ENCODE measurements at regions not wholly inside any gene's neighbourhood (a gene's known extent, or its start where the extent isn't known, plus 50 kb on each side); places are given as distances from the start of the nearest gene placed in this dataset.

DNA sequence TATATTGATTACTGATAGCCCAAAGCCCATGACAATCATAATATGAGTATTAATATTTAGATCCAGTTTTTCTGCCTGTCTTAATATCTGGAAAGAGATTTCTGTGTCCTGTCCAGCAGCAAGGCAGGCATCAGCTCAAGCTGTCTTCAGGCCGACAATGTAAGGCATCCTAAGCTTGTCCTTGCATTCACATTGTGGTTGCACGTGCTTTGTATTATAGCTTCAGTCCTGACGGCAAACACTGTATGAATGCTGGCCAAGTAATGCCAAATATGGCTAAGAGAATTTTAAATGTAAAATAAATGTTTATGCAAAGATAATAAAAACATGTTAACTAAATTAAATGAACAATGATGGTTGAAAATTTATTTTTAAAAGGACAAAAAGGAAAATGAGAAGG lies 255.7 kb upstream of the RPS6KA3 start:
- no peaks in the 10 kb centered on the region for H3K36me3 ChIP-seq (replicated peaks; ENCODE audit: control insufficient read depth, insufficient read depth, low read length)
- no peaks in the 10 kb centered on the region for H3K27me3 ChIP-seq (ENCODE audit: control insufficient read depth, insufficient read depth, low read length)
- no peak for DNase-seq
- no peak overlapping the region for H3K4me3 ChIP-seq (ENCODE audit: insufficient read depth, low read depth, low read length)

DNA sequence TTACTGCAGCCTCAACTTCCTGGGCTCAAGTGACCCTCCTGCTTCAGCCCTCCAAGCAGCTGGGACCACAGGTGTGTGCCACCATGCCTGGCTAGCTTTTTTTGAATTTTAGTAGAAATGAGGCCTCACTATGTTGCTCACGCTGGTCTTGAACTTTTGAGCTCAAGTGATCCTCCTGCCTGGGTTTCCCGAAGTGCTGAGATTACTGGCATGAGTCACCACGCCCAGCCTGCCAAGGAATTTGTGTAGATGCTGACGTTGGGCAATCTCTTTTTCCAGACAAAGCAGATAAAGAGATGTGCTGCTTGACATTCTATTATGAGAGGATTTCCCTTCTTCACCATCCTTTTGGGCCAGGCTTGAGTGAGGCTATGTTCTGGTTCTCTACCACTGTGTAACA lies 254.5 kb upstream of the RPS6KA3 start:
- no peaks in the 10 kb centered on the region for H3K36me3 ChIP-seq (replicated peaks; ENCODE audit: control insufficient read depth, insufficient read depth, low read length)
- no peak for DNase-seq
- no peaks in the 10 kb centered on the region for H3K27me3 ChIP-seq (ENCODE audit: control insufficient read depth, insufficient read depth, low read length)
- no peak overlapping the region for H3K4me3 ChIP-seq (ENCODE audit: insufficient read depth, low read depth, low read length)

DNA sequence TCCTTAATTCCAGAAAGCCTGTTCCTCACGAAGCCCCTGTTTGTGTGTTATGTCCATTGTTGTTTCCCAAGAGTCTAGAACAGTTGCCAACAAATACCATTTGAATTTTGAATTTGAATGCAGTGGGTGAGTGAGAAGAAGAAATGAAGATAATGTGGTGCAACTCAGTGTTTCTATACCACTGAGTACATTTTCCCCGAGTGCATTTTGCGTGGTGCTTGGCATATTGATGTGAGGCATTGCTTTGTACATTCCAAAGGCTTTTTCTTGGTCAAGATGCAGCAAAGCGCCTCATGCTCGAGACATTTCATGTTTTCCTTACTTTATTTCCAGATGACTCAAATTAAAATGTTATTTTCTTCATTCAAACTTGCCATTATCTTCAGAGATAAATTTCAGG lies 253.1 kb upstream of the RPS6KA3 start:
- Histone ChIP-seq H3K4me3 (ENCODE audit: insufficient read depth, low read depth, low read length) (no peak overlapping the region), H3K36me3 (replicated peaks; ENCODE audit: control insufficient read depth, insufficient read depth, low read length) (no peaks in the 10 kb centered on the region), H3K27me3 (ENCODE audit: control insufficient read depth, insufficient read depth, low read length) (no peaks in the 10 kb centered on the region)
- no peak for DNase-seq

DNA sequence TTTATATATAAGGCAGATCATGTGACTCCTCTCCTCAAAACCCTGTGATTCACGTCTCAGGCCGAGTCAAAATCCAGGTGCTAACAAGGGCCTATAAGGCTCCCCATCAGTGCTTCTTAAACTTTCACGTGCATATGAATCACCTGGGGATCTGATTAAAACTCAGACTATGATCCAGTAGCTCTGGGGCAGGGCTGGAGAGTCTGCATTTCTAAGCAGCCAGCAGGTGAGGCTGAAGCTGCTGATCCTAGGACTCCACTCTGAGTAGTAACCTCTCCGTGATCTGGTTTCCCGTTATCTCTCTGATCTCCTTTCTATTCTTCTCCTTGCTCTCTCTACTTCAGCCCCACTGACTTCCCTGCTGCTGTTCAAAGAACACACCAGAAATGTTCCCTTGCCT lies 252.4 kb upstream of the RPS6KA3 start:
- Histone ChIP-seq H3K4me3 (ENCODE audit: insufficient read depth, low read depth, low read length) (no peak overlapping the region), H3K27me3 (ENCODE audit: control insufficient read depth, insufficient read depth, low read length) (no peaks in the 10 kb centered on the region), H3K36me3 (replicated peaks; ENCODE audit: control insufficient read depth, insufficient read depth, low read length) (no peaks in the 10 kb centered on the region)
- DNase-seq, result no peak

DNA sequence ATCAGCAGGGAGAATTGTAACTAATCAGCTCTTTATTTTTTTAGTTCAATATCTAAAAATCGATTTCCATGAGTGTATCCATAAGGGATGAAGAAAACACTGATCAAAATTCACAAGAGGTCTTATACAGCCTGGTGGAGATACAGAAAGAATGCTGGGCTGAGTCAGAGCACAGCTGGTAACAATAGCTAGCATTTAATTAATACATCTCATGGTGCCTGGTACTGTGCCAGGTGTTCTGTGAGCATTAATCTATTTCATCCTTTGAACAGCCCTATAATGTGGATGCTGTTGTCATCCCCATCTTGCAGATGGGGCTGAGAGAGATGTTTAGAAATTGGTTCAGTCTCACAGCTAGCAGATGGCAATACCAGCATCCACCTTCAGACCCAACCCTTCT lies 250.9 kb upstream of the RPS6KA3 start:
- DNase-seq, result no peak
- Histone ChIP-seq H3K4me3 (ENCODE audit: insufficient read depth, low read depth, low read length) (no peak overlapping the region), H3K27me3 (ENCODE audit: control insufficient read depth, insufficient read depth, low read length) (no peaks in the 10 kb centered on the region), H3K36me3 (replicated peaks; ENCODE audit: control insufficient read depth, insufficient read depth, low read length) (no peaks in the 10 kb centered on the region)

DNA sequence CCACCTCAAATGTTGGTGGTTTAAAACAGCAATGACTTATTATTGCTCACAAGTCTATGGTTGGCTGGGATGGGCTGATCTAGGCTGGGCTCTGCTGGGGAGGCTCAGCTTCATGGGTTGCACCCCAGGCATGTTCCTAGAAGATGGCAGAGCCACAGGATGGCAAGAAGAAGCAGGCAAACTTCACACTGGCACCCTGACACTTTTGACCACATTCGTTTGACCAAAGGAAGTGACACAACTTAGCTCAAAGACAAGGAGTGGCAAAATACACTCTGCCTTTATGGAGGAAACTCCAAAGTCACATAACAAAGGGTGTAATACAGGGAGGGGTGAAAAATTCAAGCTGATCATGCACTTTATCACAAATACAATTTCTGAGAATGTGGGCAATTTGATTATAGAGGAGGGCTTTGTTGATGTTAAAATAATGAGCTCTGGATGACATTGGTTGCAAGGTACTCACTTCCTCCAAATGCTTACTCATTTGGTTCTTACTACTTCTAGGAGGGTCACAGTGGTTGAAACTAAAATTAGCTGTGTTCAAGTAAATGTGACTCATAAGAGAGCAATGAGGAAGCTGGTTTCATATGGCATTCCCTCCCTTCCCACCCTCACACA lies 249.2 kb upstream of the RPS6KA3 start:
- Histone ChIP-seq H3K27me3 (ENCODE audit: control insufficient read depth, insufficient read depth, low read length) (no peaks in the 10 kb centered on the region), H3K4me3 (ENCODE audit: insufficient read depth, low read depth, low read length) (no peak overlapping the region), H3K36me3 (replicated peaks; ENCODE audit: control insufficient read depth, insufficient read depth, low read length) (no peaks in the 10 kb centered on the region)
- DNase-seq, result no peak

DNA sequence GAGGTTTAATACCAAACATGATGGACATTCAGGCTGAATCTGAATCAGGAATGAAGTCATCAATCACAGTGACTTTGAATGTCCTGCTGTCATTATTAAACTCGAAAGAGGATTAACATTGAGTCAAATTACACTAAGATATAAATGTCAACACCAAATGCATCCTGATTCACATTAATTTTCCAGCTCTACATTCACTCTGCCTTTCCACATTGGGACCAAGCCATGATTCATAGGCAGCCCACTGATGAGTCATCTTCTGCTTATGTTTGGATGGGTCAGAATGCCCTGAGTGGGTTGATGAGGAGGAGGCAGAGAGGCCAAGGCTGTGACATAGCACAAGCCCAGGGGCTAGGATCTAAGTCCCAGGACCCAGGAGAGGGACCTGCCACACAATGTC lies 247.6 kb upstream of the RPS6KA3 start:
- Histone ChIP-seq H3K36me3 (replicated peaks; ENCODE audit: control insufficient read depth, insufficient read depth, low read length) (no peaks in the 10 kb centered on the region), H3K27me3 (ENCODE audit: control insufficient read depth, insufficient read depth, low read length) (no peaks in the 10 kb centered on the region), H3K4me3 (ENCODE audit: insufficient read depth, low read depth, low read length) (no peak overlapping the region)
- no peak for DNase-seq

DNA sequence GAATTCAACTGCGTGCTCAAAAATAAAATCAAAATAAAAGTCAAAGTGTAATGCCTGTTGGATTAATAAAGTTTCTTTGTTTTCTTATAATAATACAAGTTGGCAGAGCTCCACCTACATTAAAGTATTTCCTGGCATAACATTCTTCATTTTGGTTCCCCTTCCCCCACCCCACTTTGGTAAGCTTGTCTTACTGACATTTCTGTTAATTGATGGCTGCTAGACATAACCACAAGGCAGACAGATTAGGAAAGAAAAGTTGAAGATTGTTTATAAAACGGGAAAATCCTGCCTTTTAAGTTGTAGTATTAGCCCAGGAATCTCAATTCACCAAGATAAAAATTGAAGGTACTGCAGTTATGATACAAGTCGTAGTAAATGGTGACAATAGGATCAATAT lies 246.5 kb upstream of the RPS6KA3 start:
- Histone ChIP-seq H3K27me3 (ENCODE audit: control insufficient read depth, insufficient read depth, low read length) (no peaks in the 10 kb centered on the region), H3K4me3 (ENCODE audit: insufficient read depth, low read depth, low read length) (no peak overlapping the region), H3K36me3 (replicated peaks; ENCODE audit: control insufficient read depth, insufficient read depth, low read length) (no peaks in the 10 kb centered on the region)
- DNase-seq, result no peak

DNA sequence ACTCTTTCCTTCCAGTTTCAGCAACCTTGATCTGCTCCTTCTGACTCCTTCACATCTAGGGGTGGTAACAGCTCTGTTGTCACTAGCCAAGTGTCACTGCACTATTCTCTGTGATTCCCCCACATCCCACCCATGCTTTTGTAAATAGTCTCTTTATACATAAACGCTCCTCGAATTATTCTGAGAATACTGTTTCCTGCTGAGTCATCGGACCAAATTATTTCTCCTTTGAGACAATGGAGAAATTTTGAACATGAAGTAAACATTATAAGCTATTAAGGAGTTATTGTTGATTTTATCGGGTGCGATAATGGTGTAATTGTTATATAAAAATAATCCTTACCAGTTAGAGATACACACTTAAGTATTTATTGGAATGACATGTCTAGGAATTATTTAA lies 245.1 kb upstream of the RPS6KA3 start:
- H3K36me3 ChIP-seq (replicated peaks; ENCODE audit: control insufficient read depth, insufficient read depth, low read length), result no peaks in the 10 kb centered on the region
- DNase-seq, result no peak

DNA sequence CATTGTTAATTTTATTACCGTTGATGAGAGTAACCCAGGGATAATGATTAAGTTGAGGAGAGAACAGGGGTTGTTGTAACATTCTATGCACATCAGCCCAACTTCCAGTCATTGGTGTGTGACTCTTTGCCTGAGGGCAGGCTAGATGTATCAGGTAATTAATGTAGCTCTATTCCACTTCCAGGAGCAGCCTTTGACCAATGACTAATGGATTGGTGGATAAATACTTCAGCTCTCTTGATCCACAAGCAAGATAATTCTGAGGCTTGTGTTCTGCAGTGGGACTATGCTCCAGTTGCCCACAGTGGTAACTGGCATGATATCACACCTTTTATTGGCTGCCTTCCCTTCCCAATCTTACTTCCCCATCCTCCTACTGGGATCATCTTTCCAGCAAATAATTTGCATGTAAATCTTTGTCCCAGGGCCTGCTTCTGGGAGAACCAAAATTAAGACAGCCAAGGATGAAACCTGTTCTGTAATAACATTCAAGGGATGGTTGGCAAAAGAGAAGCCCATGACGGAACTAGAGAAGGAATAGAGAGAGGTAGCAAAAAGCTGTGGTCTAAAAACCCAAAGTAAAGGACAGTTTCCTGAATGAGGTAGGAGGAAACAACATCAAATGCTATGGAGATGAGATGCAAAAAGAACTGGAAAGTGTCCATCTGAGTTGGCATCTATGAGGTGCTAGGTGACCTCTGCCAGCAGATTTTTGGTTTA lies 241.4 kb upstream of the RPS6KA3 start:
- no peaks in the 10 kb centered on the region for H3K36me3 ChIP-seq (replicated peaks; ENCODE audit: control insufficient read depth, insufficient read depth, low read length)
- H3K27me3 ChIP-seq (ENCODE audit: control insufficient read depth, insufficient read depth, low read length), result no peaks in the 10 kb centered on the region
- H3K4me3 ChIP-seq (ENCODE audit: insufficient read depth, low read depth, low read length), result no peak overlapping the region
- no peak for DNase-seq

More for the DNA sequence above, 245.1 kb upstream of the RPS6KA3 start:
- H3K27me3 ChIP-seq (ENCODE audit: control insufficient read depth, insufficient read depth, low read length), result no peaks in the 10 kb centered on the region
- H3K4me3 ChIP-seq (ENCODE audit: insufficient read depth, low read depth, low read length), result no peak overlapping the region

DNA sequence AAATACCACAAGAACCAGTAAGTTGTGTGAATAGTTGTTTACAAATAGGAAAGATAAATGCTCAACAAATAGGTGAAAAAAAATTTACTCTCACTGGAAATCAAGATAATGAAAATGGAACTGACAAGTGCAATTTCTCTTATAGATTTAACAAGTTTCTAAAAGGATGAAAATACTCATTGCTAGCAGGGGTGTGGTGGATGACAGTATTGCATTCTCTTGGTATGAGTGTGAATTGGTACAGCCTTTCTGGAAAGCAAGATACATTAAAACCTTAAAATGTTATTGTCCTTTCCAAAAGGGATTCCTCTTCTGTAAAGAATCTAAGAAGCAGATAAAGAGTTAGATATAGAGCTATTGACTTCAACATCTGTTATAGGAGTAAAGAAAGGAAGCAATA lies 240.0 kb upstream of the RPS6KA3 start:
- Histone ChIP-seq H3K4me3 (ENCODE audit: insufficient read depth, low read depth, low read length) (no peak overlapping the region), H3K27me3 (ENCODE audit: control insufficient read depth, insufficient read depth, low read length) (no peaks in the 10 kb centered on the region)

DNA sequence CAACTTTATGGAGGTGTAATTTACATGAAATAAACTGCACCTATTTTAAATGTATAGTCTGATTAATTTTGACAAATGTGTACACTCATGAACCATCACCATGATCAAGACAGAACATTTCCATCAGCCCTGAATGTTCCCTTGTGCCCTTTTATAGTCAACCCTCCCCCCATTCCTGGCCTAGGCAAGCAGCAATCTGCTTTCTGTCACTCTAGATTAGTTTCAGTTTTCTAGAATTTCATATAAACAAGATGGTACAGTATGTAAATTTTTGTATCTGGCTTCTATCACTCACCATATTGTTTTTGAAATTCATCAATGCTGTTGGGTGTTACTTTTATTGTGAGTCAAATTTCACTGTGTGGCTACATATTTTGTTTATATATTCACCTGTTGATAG lies 234.2 kb upstream of the RPS6KA3 start:
- Histone ChIP-seq H3K36me3 (replicated peaks; ENCODE audit: control insufficient read depth, insufficient read depth, low read length) (no peaks in the 10 kb centered on the region), H3K4me3 (ENCODE audit: insufficient read depth, low read depth, low read length) (no peak overlapping the region), H3K27me3 (ENCODE audit: control insufficient read depth, insufficient read depth, low read length) (no peaks in the 10 kb centered on the region)
- no peak for DNase-seq

More for the DNA sequence above, 240.0 kb upstream of the RPS6KA3 start:
- H3K36me3 ChIP-seq (replicated peaks; ENCODE audit: control insufficient read depth, insufficient read depth, low read length), result no peaks in the 10 kb centered on the region
- no peak for DNase-seq

DNA sequence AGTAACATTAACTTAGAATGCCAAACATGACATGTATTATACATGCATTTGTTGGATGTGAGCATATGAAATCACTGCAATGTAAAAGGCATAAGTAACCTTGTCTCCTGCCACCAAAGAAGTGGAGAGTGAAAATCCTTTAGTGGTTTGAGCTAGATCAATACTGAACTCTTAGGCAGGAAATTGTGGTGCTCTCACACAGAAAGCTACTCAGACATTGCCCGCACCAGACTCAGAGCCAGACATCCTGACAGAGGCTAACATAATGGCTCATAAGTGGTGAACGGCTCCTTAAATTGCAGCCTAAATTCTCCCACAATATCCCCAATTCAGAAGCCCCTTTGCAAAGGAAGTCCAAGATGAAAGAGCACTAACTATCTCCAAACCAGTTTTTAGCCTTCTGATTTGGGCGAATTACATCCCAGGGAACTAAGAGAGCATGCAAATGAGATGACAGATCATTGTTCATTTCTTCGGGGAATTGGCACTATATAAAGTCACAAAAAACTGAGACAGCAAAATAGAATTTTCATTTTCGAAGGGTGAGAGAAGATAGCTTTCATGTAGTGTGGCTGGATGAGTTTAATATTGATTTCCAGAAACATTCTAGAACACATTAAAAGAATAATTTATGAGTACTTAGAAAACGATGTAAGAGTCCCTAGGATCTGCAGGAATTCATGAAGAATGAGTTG lies 233.6 kb upstream of the RPS6KA3 start:
- no peak overlapping the region for H3K4me3 ChIP-seq (ENCODE audit: insufficient read depth, low read depth, low read length)
- no peaks in the 10 kb centered on the region for H3K36me3 ChIP-seq (replicated peaks; ENCODE audit: control insufficient read depth, insufficient read depth, low read length)
- DNase-seq, result no peak
- H3K27me3 ChIP-seq (ENCODE audit: control insufficient read depth, insufficient read depth, low read length), result no peaks in the 10 kb centered on the region

DNA sequence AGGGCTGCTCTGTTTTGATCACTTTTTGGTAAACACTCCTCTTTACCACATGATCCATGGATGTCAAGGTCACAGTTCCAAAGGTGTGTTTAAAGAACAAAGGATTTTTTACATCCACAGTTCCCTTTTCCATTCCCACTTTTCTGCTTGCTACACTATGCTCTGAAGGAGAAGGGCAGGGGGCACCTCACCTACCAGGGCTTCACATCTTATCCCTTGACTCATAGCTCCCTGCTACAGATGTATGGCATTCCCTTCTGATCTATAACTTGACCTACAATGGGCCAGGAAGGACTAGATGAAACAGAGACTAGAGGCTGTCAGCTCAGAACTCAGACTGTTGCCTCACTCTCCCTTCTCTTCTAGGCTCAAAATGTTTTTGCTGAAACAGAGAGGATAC lies 233.1 kb upstream of the RPS6KA3 start:
- Histone ChIP-seq H3K36me3 (replicated peaks; ENCODE audit: control insufficient read depth, insufficient read depth, low read length) (no peaks in the 10 kb centered on the region), H3K27me3 (ENCODE audit: control insufficient read depth, insufficient read depth, low read length) (no peaks in the 10 kb centered on the region), H3K4me3 (ENCODE audit: insufficient read depth, low read depth, low read length) (no peak overlapping the region)
- DNase-seq, result no peak
